ENCODE measurements at regions not wholly inside any gene's neighbourhood (a gene's known extent, or its start where the extent isn't known, plus 50 kb on each side); places are given as distances from the start of the nearest gene placed in this dataset.

DNA sequence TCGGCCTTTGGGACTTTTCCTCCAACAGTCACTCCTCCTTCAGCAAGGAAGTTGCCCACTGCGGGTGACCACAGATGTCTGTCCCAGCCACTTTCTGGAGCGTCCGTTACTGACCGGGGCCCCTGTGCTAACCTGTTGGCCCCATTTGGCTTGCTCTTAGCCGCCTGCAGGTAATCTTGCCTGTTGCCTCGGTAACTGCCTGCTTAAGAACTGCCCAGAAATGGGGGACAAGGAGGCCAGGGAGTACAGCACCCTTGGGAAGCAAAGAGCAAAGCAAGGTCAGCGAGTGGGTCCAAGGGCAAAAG, 338.8 kb upstream of the SFSWAP start:
- TF ChIP-seq, protein P1, sequence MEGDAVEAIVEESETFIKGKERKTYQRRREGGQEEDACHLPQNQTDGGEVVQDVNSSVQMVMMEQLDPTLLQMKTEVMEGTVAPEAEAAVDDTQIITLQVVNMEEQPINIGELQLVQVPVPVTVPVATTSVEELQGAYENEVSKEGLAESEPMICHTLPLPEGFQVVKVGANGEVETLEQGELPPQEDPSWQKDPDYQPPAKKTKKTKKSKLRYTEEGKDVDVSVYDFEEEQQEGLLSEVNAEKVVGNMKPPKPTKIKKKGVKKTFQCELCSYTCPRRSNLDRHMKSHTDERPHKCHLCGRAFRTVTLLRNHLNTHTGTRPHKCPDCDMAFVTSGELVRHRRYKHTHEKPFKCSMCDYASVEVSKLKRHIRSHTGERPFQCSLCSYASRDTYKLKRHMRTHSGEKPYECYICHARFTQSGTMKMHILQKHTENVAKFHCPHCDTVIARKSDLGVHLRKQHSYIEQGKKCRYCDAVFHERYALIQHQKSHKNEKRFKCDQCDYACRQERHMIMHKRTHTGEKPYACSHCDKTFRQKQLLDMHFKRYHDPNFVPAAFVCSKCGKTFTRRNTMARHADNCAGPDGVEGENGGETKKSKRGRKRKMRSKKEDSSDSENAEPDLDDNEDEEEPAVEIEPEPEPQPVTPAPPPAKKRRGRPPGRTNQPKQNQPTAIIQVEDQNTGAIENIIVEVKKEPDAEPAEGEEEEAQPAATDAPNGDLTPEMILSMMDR (IDR thresholded peaks at IDR 0.05), result no peak
- TF ChIP-seq POLR2A (IDR thresholded peaks at IDR 0.05), result no peak

All from lower leg skin (tissue), 3 donors.